GM23338 (cell line): ENCODE measurements at regions not wholly inside any gene's neighbourhood (a gene's known extent, or its start where the extent isn't known, plus 50 kb on each side); places are given as distances from the start of the nearest gene placed in this dataset.

Experiments
- ATAC-seq: fragments of 200-7000 bp; cut with Tn5 transposase; 3 replicates; pipeline ENCODE4 v1.9.1; 2020
- DNase-seq: peaks from one replicate; pipeline ENCODE4 v3.0.0-alpha.2; 2015; ENCODE audit warnings: low spot score
- H2AFZ ChIP-seq: fragments of 200-600 bp; sonication (generic); 2 replicates; pipeline ENCODE4 v1.8.0; 2016; ENCODE audit warnings: antibody characterized with exemption, mild to moderate bottlenecking, moderate library complexity
- H3F3A ChIP-seq: fragments of 200-600 bp; sonication (generic); replicated peaks from 2 replicates; pipeline ENCODE4 v1.8.0; 2017; ENCODE audit warnings: antibody characterized with exemption, mixed run types, low read depth
- H3K27ac ChIP-seq: fragments of 200-600 bp; sonication (generic); 2 replicates; pipeline ENCODE4 v1.6.1; 2016; ENCODE audit warnings: low read depth
- H3K27me3 ChIP-seq: fragments of 200-600 bp; sonication (generic); 2 replicates; pipeline ENCODE4 v1.8.0; 2016; ENCODE audit warnings: mild to moderate bottlenecking, mixed run types, moderate library complexity; ENCODE audit not compliant: insufficient read depth
- H3K36me3 ChIP-seq: fragments of 200-600 bp; sonication (generic); 2 replicates; pipeline ENCODE4 v1.8.0; 2016; ENCODE audit warnings: mild to moderate bottlenecking; ENCODE audit not compliant: insufficient read depth
- H3K4me1 ChIP-seq: fragments of 200-600 bp; sonication (generic); 2 replicates; pipeline ENCODE4 v1.8.0; 2016; ENCODE audit warnings: mild to moderate bottlenecking, moderate library complexity; ENCODE audit not compliant: insufficient read depth
- H3K4me2 ChIP-seq: fragments of 200-600 bp; sonication (generic); 2 replicates; pipeline ENCODE4 v1.7.1; 2017; ENCODE audit warnings: mixed run types
- H3K4me3 ChIP-seq: fragments of 200-600 bp; sonication (generic); 2 replicates; pipeline ENCODE4 v1.6.1; 2016; ENCODE audit warnings: mixed run types
- H3K79me2 ChIP-seq: fragments of 200-600 bp; sonication (generic); replicated peaks from 2 replicates; pipeline ENCODE4 v1.8.0; 2017; ENCODE audit warnings: mild to moderate bottlenecking; ENCODE audit not compliant: insufficient read depth
- H3K9me2 ChIP-seq: fragments of 200-600 bp; sonication (generic); 2 replicates; pipeline ENCODE4 v1.8.0; 2017; ENCODE audit not compliant: insufficient read depth
- H4K20me1 ChIP-seq: fragments of 200-600 bp; sonication (generic); replicated peaks from 2 replicates; pipeline ENCODE4 v1.8.0; 2017; ENCODE audit warnings: mild to moderate bottlenecking; ENCODE audit not compliant: insufficient read depth
- H3K27ac Mint-ChIP-seq: 2 replicates; pipeline ENCODE4 v1.8.0; 2020; ENCODE audit warnings: inconsistent platforms, mild to moderate bottlenecking, moderate library complexity, mixed read lengths
- H3K27me3 Mint-ChIP-seq: 3 replicates; pipeline ENCODE4 v1.8.0; 2022; ENCODE audit warnings: low read depth, mild to moderate bottlenecking, moderate library complexity, mixed read lengths, inconsistent platforms; ENCODE audit not compliant: insufficient read depth, poor library complexity
- H3K36me3 Mint-ChIP-seq: 3 replicates; pipeline ENCODE4 v1.8.0; 2021; ENCODE audit warnings: low read depth, mild to moderate bottlenecking, inconsistent platforms, moderate library complexity, mixed read lengths
- H3K4me1 Mint-ChIP-seq: 3 replicates; pipeline ENCODE4 v1.8.0; 2020; ENCODE audit warnings: mild to moderate bottlenecking, inconsistent platforms, mixed read lengths
- H3K4me3 Mint-ChIP-seq: 3 replicates; pipeline ENCODE4 v1.8.0; 2021; ENCODE audit warnings: moderate library complexity, mild to moderate bottlenecking, inconsistent platforms, mixed read lengths
- H3K9me3 Mint-ChIP-seq: 3 replicates; pipeline ENCODE4 v1.8.0; 2020; ENCODE audit warnings: moderate library complexity, mild to moderate bottlenecking, inconsistent platforms, mixed read lengths
- CREB1 ChIP-seq: fragments of 250-450 bp; sonication (Bioruptor Pico); IDR thresholded peaks from 2 replicates; pipeline ENCODE4 v1.5.0; 2020; ENCODE audit warnings: low read depth, mild to moderate bottlenecking, moderate library complexity
- CTCF ChIP-seq, 2 experiments: fragments of 200-600 bp in 1 of 2; sonication (generic) in 1 of 2; conservative IDR thresholded peaks; 2 replicates each; pipeline versions ENCODE4 v1.5.1 to v1.6.1; 2016 to 2017; ENCODE audit warnings: antibody characterized with exemption in 2 of 2, low read depth in 2 of 2, mild to moderate bottlenecking in 2 of 2, moderate library complexity in 1 of 2
- ETS1 ChIP-seq: IDR thresholded peaks from 2 replicates; pipeline ENCODE4 v1.6.1; 2016; ENCODE audit warnings: antibody characterized with exemption
- EZH2phosphoT487 ChIP-seq: fragments of 200-600 bp; sonication (generic); IDR thresholded peaks from one replicate; pipeline ENCODE4 v1.8.1; 2018; ENCODE audit warnings: antibody characterized with exemption; ENCODE audit not compliant: unreplicated experiment
- JUNB ChIP-seq: IDR thresholded peaks from one replicate; pipeline ENCODE4 v1.6.1; 2016; ENCODE audit warnings: antibody characterized with exemption; ENCODE audit not compliant: unreplicated experiment
- NANOG ChIP-seq: IDR thresholded peaks from 2 replicates; pipeline ENCODE4 v1.6.1; 2016; ENCODE audit warnings: antibody characterized with exemption, borderline replicate concordance
- POLR2AphosphoS5 ChIP-seq: IDR thresholded peaks from 2 replicates; pipeline ENCODE4 v1.6.1; 2016; ENCODE audit warnings: antibody characterized with exemption, low read depth
- REST ChIP-seq: IDR thresholded peaks from one replicate; pipeline ENCODE4 v1.6.1; 2018; ENCODE audit warnings: antibody characterized with exemption; ENCODE audit not compliant: unreplicated experiment
- STAT1 ChIP-seq: IDR thresholded peaks from one replicate; pipeline ENCODE4 v1.6.1; 2016; ENCODE audit warnings: antibody characterized with exemption; ENCODE audit not compliant: unreplicated experiment
- ZNF114 ChIP-seq: fragments of 250-450 bp; sonication (Bioruptor Pico); IDR thresholded peaks from 2 replicates; pipeline ENCODE4 v1.5.0; 2020; ENCODE audit warnings: mild to moderate bottlenecking, moderate library complexity
- ZNF331 ChIP-seq: fragments of 250-450 bp; sonication (Bioruptor Pico); IDR thresholded peaks from 2 replicates; pipeline ENCODE4 v1.5.0; 2020; ENCODE audit warnings: low read depth, mild to moderate bottlenecking, moderate library complexity

- Histone ChIP-seq H3K36me3 (no peaks in the 10 kb centered on the region), H3K27me3 (no peaks in the 10 kb centered on the region), H3K9me2 (no peaks in the 10 kb centered on the region), H3F3A (no peaks in the 10 kb centered on the region), H4K20me1 (no peaks in the 10 kb centered on the region), H3K4me1 (no peaks in the 10 kb centered on the region), H3K79me2 (no peaks in the 10 kb centered on the region), H3K4me2 (no peak overlapping the region), H2AFZ (no peak overlapping the region), H3K4me3 (no peak overlapping the region), H3K27ac (no peak overlapping the region)
- DNase-seq: no peak
- no peak overlapping the region for H3K27ac Mint-ChIP-seq
- H3K4me3 Mint-ChIP-seq: no peak overlapping the region
- H3K9me3 Mint-ChIP-seq: peaks cover 4% of the 10 kb centered on the region; the same call in 1 of the 3 replicates
- ATAC-seq: no peak
- H3K36me3 Mint-ChIP-seq: no peaks in the 10 kb centered on the region
- no peaks in the 10 kb centered on the region for H3K4me1 Mint-ChIP-seq
- peaks cover 2% of the 10 kb centered on the region for H3K27me3 Mint-ChIP-seq
- TF ChIP-seq NANOG (no peak), REST (no peak), CTCF (conservative IDR thresholded peaks at IDR 0.05; ENCODE audit: low read depth in 2 of 2) (no peak), POLR2AphosphoS5 (no peak), ZNF331 (CRISPR knock-in tag) (no peak), CREB1 (CRISPR knock-in tag) (no peak), ETS1 (no peak), EZH2phosphoT487 (no peak), JUNB (no peak), STAT1 (no peak)
Observed at GRCh38 chr5:173802670-173803165, 85.4 kb upstream of the CPEB4 start.

- H3F3A ChIP-seq: no peaks in the 10 kb centered on the region
- no peaks in the 10 kb centered on the region for H3K27me3 ChIP-seq
- H3K36me3 ChIP-seq: no peaks in the 10 kb centered on the region
- DNase-seq: no peak
- H3K4me1 ChIP-seq: no peaks in the 10 kb centered on the region
- H3K4me2 ChIP-seq: no peak overlapping the region
- no peak overlapping the region for H3K4me3 ChIP-seq
- no peaks in the 10 kb centered on the region for H3K9me2 ChIP-seq
- no peak overlapping the region for H3K27ac Mint-ChIP-seq
- H3K27ac ChIP-seq: no peak overlapping the region
- no peaks in the 10 kb centered on the region for H3K79me2 ChIP-seq
- no peak overlapping the region for H2AFZ ChIP-seq
- H3K36me3 Mint-ChIP-seq: no peaks in the 10 kb centered on the region
- no peaks in the 10 kb centered on the region for H3K4me1 Mint-ChIP-seq
- H3K4me3 Mint-ChIP-seq: no peak overlapping the region
- peaks cover 4% of the 10 kb centered on the region; the same call in 1 of the 3 replicates for H3K9me3 Mint-ChIP-seq
- H3K27me3 Mint-ChIP-seq: no peaks in the 10 kb centered on the region
- ATAC-seq: no peak
- H4K20me1 ChIP-seq: no peaks in the 10 kb centered on the region
- TF ChIP-seq NANOG: no peak
- no peak for TF ChIP-seq ZNF114 (CRISPR knock-in tag)
- no peak for TF ChIP-seq STAT1
- TF ChIP-seq CREB1 (CRISPR knock-in tag): no peak
Observed at GRCh38 chr5:173804579-173804978, 83.6 kb upstream of the CPEB4 start.
